GM21515 (cell line): ENCODE measurements at regions not wholly inside any gene's neighbourhood (a gene's known extent, or its start where the extent isn't known, plus 50 kb on each side); places are given as distances from the start of the nearest gene placed in this dataset.
"Not testable (repeated sequence)": the region's sequence is repeated elsewhere in the genome, so short reads cannot be mapped to it uniquely, and the experiment has no call there.

Experiments used
- ATAC-seq: cut with Tn5 transposase; IDR thresholded peaks from one replicate; pipeline ENCODE4 v1.9.1; 2021; ENCODE audit not compliant: unreplicated experiment

DNA sequence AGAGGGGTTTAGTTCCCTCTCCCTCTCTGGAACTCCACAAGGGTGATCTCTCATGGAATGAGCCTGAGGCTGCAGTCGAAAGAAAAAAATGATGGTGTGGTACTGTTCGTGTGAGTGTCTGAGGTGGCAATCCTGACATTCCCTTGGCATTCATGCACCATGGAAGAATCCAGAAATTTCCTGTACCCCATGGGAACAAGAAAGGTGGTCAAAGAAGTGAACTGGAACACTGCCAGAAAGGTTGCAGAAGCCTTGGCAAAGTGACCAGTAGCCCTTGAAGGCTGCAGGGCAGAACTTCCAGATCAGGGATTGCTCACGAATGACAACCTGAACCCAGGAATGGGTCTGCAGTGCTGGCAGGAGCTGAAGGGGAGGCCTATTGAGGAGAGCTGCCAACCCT lies 394.7 kb downstream of the CD83 start:
- no peak for ATAC-seq

DNA sequence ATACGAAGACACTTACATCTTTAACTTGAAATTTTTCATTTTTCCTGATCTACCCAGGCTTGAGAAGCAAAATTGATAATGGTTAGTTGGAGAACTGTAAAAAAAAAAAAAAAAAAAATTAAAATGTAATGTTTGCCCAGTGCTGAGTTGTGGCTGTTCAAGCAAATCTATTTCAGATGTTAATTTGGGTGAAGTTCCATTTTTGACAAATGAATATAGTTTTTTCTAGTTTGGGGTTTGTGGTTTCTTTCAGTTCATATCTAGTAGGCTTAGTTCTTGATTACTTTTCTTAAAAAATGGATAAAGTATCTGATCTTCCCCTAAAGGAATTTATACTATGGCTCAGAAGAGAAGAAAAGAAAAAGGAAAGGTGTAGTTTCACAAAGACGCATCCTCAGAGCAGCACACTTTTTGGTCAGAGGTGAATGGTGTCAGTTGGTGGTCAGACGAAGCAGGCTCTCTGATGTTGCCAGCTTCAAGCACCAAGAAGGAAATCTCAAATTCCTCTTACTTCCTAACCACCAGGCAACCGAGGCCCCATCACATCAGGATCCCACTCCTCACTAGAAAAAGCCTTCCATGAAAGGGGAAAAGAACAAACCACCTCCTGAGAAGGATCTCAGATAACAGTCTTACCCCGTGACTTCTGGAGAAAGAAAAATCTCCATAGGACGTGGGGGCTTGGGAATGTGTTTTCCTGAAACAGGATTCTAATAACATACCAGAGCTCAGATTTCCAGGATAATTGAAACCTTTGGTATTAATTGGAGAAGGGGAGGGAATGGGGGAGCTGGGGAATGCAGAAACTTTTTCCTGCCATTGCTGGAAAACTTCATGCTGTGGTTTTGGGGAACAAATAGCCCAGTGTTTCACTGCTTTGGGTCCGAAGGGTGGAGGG lies 396.2 kb downstream of the CD83 start:
- ATAC-seq, result no peak

DNA sequence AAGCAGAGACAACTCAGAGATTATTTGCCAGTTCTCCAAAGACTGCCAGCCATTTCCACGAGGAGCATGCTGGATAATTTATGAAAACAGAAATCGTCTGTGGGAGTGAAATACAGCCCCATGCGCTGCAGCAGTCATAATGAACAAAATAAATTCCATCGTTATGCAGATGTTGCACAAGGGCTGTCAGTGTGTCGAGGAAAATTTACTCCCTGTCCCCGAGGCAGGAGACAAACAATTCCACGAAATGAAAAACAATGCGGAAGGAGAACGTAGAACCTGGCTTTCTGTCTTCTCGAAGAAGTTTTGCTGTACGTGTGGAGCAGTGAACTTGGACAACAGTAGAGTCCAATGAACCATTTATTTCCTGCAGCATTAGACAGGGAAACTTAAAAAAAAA lies 399.4 kb downstream of the CD83 start:
- no peak for ATAC-seq

DNA sequence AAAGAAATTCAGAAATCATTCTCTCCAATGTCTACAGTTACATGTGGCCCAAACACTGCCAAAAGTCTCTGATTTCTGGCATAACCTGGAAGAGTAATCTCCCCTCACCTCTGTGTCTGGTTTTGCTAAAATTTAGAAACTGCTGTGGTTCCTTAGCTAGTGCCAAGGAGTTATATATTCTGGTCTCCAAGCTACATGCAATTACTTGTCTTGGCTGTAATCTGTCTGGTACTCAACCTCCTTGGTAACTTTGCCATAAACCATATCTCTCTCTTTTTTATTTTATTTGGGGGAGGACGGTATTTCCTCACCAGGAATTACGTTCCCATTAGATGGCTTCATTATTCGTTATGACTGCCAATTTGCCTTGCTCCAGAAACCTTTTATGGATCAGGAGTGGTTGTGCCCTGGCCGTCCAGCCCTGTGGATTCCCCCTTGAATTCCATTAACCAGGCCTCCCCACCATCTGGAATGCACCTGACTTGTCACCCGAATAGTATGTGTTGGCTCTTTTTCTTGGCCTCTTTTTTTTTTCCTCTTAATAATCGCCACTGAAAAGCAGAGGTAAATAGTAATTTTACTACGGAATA lies 400.0 kb downstream of the CD83 start:
- no peak for ATAC-seq

DNA sequence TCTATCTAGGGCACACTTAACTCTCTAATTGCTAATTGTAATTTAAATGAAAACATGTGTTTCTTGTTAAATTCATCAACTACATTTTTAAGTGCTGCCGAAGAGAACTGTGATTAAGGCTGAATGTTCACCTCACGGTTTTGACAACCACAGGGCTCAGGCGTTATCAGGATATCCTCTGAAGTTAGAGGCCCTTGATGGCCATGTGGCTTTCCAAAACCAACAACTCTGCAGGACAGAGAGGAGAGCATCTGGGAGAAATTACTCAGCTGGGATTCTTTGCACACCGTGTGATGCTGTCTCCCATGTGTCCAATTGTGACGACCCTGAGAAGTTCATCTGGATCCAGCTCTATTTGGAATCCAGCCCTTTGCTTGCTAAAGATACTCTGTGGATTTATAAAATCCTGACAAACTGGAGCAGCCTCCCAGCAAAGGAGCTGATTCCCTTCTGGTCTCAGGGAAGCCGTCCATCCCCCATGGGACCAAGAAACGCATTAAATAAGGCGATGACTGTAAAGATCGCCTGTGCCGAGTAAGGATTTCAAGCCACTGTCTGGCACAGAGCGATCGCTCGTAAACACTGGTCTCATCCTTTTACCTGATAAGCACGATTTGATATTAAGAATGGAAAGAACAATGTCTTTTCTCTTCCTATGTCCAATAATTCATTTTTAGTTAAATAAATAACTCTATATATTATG lies 401.1 kb downstream of the CD83 start:
- no peak for ATAC-seq

DNA sequence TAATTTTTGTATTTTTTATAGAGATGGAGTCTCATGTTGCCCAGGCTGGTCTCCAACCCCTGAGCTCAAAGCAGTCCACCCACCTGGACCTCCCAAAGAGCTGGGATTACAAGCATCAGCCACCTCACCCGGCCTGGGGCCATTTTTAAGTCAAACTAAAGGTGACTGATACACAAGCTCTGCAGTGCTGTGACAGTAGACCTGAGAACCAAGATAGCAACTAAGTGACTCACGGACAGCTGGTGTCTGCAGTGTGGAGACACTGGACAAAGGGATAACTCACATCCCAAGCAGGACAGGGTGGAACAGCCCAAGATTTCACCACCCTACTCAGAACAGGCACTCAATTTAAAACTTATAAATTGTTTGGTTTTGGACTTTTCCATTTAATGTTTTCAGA lies 402.5 kb downstream of the CD83 start:
- no peak for ATAC-seq

DNA sequence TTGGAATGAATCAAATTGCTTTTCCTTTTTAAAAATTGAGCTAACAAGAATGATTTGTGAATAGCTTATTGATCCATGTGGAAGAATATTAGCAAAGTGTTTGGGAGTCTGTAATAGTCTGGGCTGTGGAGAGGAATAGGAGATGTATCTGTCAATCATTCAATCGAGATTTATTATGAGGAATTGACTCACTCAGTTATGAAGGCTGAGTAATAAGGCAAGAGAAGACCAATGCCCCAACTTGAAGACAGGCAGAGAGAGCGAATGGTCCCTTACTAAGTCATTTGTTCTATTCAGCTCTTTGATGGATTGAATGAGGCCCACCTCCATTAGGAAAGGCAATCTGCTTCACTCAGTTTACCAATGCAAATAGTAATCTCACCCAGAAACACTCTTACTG lies 403.0 kb downstream of the CD83 start:
- ATAC-seq, result no peak

DNA sequence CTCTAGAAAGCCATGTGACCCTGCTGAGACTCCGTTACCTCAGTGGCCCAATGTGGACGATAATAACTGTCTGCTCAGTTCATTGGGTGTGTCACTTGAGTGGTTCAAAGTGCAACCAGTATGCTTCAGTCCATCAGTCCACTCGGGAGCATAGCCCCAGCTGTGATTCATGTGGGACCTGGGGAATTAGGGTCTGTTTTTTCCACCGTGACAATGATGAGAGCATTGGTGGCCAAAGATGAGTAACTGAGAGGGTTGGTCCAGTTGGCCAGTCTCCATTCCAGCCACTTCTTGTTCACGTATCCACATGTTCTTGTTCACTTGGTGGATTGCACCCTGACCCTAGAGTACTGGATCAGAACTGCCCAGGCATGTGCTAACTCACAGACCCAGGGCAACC lies 403.6 kb downstream of the CD83 start:
- no peak for ATAC-seq

DNA sequence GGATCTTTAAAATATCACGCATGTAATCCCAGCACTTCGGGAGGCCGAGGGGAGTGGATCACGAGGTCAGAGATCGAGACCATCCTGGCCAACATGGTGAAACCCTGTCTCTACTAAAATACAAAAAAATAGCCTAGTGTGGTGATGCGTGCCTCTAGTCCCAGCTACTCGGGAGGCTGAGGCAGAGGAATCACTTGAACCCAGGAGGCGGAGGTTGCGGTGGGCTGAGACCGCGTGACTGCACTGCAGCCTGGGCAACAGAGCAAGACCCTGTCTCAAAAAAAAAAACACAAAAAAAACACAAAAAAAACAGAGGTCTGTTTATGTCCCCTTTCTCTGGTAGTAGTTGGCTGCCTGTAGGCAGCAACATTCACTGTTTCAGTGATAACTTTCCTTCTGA lies 404.3 kb downstream of the CD83 start:
- not testable (repeated sequence) for ATAC-seq

DNA sequence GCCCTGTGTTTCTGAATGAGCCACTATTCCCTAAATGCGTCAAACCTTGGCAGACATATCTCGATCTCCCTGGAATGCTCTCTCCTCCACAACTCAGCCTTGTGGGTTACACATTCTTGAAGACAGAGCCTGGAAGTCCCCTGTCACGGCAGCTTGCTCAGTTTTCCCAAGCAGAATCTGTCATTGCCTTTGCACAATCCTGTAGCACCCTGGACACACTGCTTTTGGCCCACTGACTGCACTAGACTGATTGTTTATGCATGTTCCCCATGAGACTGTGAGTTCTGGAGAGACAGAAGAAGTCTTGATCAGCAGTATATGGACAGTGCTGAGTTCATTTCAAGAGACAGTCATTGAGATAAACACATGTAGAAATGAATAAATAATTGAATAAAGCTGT lies 406.7 kb downstream of the CD83 start:
- ATAC-seq, result no peak

DNA sequence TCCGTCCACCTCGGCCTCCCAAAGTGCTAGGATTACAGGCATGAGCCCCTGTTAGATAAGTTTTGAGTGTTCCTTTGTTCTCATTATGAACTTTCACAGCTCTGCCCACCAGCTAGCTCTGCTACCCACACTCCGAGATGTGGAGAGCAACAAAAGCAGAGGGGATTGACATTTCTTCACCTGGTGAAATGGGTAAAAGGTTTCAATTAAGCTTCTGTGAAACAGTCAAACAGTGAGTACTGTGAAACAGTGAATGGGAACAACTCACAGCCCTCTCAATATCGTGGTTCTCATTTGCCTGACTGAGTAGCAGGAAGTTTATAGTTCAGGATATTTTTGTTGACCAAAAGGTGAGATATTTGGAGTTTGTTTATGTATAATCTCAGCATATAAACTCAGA lies 412.8 kb downstream of the CD83 start:
- ATAC-seq, result no peak

DNA sequence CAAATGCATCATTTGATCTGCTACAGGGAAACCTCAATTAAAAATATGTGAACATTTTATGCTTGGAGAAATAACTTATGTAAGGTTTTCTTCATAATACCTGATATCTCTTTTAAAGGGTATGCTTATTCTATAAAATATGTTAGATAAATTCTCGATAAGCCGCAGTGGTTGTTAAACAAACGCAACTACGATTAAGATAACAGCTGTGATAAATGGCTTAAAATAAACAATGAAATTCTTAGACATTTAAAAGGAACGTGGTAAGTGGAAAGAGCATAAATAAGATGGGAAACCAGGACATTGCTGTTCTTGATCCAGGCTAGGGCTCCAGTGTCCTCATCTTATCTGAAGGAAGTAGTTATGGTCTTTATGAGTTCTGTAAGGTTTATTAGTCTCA lies 415.9 kb downstream of the CD83 start:
- no peak for ATAC-seq

DNA sequence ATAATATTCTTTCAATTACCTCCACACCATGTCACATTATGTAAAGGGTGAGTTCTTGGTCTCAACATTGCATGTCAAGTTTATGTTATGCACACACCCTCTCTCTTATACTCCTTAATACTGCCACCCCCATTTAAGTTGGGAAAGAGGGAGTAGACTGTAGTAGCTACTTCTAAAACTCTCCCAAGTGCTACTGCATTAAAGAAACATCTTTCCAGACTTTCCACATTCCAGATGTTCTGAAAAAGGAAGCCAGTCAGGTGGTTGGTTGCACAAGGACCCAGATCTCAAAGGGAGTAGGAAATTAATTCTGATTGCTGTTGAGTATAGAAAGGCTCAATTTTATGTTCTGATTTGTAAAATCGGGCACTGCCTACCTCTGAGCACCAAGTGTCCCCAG lies 419.5 kb downstream of the CD83 start:
- no peak for ATAC-seq

DNA sequence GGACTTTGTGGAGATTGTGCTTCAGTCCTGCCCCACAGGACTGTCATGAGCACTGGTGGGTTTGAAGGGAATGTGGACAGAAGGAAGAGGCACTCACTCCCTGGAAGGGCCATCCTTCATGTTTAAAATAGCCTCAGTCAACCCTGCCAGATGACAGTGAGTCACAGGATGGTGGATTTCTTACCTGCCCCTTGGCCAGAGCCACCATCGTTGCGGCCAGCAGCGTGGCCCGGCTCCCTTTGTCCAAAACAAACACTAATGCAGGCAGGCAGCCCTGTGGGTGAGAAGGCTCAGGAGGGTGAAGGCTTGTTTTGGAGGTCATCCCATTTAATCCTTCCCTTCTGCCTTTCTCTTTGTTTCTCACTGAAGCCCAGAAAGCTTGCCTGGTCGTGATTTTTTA lies 422.7 kb downstream of the CD83 start:
- no peak for ATAC-seq

DNA sequence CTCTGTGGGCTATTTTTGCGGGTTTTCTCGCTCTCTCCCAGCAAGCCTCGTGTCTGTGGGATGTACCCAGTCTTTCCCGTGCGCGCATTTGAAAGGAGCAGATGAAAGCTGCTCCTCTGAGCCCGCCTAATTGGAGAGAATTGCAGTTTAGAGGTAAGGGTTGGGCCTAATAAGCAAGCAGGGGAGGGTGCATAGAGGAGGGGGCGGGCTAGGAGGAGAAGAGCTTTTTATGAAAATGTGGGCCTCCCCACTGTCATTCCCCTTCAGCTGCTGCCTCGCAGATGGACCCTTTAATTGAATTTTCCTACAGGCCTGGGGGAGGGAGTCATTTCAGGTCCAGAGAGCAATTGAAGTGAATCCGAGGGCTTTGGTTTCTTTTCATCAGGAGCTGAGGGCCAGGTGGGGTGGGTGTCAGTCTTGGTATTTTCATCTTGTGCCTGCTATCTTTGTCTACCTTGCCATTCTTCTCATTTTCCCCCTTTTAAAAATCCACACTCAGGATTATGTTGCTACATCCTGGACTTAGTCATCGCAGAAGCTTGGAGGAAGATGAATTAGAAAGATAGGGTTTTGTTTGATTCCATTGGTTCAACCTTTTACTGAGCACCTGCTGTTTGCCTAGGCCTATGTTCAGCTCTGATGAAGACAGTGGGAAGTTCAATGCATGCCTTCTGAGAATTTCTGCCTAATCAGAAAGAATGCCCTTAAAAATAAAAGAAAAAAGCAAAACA lies 423.4 kb downstream of the CD83 start:
- no peak for ATAC-seq

DNA sequence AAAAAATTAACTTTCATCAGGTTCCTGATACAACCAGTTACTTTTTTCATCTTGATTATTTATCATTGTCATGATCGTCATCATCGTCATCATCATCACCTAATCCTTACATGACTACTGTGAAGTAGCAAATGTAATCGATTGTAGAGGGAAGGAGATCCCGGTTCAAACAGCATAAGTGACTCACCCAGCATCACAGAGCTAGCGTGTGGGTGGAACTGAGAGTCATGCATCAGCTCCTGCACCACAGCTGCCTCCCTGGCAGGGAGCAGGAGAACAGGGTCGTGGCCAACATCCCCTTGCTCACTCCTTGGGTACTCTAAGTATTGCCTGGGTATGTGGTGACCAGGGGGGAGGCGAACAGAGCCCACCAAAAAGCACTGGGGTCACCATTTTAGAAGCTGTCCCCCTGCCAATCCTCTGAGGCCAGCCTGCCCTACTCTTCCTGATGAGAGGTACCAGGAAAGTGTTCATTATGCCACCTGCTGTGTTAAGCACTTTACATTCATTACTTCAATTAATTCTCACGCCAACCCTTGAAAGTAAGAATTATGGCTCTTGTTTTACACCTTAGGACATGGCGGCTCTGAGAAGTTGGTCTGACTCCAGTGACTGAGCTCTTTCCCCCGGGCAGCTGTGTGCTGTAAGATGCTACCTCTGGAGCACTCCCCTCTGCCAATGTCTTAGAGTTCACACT lies 425.2 kb downstream of the CD83 start:
- ATAC-seq, result no peak

DNA sequence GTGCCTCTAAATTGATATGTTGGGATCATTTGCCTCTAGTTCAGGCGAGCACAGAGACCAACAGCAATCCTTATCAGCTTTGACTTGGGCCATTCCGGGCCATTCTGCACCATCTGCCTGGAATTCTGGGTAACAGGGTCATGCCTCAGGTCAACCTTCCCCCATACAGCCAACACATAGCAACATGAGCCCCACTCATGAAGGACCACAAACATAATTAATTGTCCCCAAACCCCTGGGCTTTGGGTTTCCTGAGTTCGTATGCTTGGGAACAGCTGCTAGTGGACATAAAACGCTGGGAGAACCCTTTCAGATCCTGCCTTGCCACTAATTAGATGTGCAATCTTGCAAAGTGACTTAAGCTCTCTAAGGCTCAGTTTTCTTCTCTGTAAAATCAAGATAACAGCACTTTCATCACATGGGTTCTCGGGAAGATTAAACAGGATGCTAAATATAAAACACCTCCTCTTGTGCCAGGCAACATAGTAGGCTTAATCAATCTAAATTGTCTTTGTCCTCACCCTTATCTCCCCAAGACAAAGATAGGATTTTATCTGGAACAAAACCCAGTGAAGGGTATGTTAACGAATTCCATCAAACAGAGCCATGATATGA lies 426.5 kb downstream of the CD83 start:
- no peak for ATAC-seq

DNA sequence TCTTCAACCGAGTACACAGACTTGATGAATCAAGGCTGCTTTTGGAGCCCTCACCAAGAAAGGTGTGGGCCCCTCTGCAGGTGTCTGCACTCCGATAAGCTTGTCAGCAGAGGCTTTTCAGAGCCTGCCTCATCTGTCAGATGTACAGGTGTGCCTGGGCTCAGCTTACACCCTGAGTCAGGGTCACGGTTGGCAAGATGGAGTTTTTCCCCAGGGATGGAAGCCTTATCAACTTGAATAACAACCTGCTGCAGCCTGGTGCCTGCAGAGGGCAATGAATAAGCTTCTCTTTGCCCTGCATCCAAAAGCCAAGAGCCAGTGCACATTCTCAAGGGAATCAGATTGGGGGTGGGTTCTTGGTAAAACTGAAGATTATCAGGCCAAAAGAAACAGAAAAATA lies 427.1 kb downstream of the CD83 start:
- ATAC-seq, result no peak

DNA sequence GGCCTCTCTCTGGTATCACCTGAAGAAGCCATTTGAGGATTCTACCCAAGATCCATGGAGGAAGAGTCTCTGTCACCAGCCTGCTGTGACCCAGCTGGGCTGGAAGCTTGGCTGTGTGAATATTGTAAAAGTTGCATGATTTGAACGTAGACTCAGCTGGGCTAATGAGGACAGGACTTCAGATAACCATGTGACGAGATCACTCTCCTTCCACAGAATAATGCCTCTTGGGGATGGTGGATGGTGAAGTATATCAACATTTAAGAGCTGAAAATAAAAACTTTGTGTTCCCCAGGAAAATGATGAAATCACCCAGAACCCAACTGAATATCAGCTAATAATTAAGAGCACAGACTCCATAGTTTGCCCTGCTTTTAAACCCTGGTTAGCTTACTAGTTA lies 427.9 kb downstream of the CD83 start:
- ATAC-seq, result no peak

DNA sequence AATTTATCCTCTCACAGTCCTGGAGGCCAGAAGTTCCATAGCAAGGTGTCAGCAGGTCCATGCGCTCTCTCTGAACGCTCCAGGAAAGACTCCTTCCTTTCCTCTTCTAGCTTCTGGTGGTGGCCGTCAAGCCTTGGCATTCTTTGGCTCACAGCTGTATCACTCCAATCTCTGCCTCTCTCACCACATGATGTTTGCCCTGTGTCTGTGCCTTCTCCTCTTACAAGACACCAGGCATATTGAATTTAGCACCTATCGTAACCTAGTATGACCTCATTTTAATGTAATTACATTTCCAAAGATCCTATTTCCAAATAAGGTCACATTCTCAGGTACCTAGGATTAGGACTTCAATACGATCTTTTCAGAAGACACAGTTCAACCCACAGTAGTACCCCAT lies 428.5 kb downstream of the CD83 start:
- no peak for ATAC-seq
